Trophoblast cell (in vitro differentiated cells and primary cell): ENCODE measurements at regions not wholly inside any gene's neighbourhood (a gene's known extent, or its start where the extent isn't known, plus 50 kb on each side); places are given as distances from the start of the nearest gene placed in this dataset.

Source experiments
- DNase-seq, 2 donors: peaks; one replicate each; pipeline ENCODE4 v3.0.0-alpha.2; 2016
- H2AFZ ChIP-seq: 2 replicates; pipeline ENCODE4 v1.6.1; 2013; ENCODE audit warnings: low read length, moderate library complexity, mild to moderate bottlenecking; ENCODE audit not compliant: insufficient read depth, poor library complexity
- H2AK5ac ChIP-seq: 2 replicates; pipeline ENCODE4 v1.6.1; 2013; ENCODE audit warnings: mild to moderate bottlenecking, low read length
- H2BK120ac ChIP-seq: 2 replicates; pipeline ENCODE4 v1.6.1; 2013; ENCODE audit warnings: low read length, mild to moderate bottlenecking, moderate library complexity; ENCODE audit not compliant: insufficient read depth, poor library complexity
- H2BK12ac ChIP-seq: 2 replicates; pipeline ENCODE4 v1.6.1; 2013; ENCODE audit warnings: mild to moderate bottlenecking, low read length, moderate library complexity
- H2BK5ac ChIP-seq: 2 replicates; pipeline ENCODE4 v1.6.1; 2013; ENCODE audit warnings: low read length, low read depth, moderate library complexity, mild to moderate bottlenecking; ENCODE audit not compliant: poor library complexity
- H3K14ac ChIP-seq: 2 replicates; pipeline ENCODE4 v1.6.1; 2013; ENCODE audit warnings: mild to moderate bottlenecking, low read length
- H3K18ac ChIP-seq: 2 replicates; pipeline ENCODE4 v1.6.1; 2013; ENCODE audit warnings: mild to moderate bottlenecking, low read length
- H3K23ac ChIP-seq: 2 replicates; pipeline ENCODE4 v1.6.1; 2013; ENCODE audit warnings: low read length
- H3K27ac ChIP-seq: 2 replicates; pipeline ENCODE4 v1.5.1; 2013; ENCODE audit warnings: low read depth, mild to moderate bottlenecking, inconsistent platforms, low read length, moderate library complexity
- H3K27me3 ChIP-seq: 2 replicates; pipeline ENCODE4 v1.6.1; 2013; ENCODE audit warnings: inconsistent platforms, mild to moderate bottlenecking, low read length, moderate library complexity; ENCODE audit not compliant: insufficient read depth
- H3K36me3 ChIP-seq, 2 experiments: 1 replicate in 1 of 2; 2 replicates in 1 of 2; pipeline ENCODE4 v1.6.1; 2013; ENCODE audit warnings: low read length in 2 of 2, mild to moderate bottlenecking in 2 of 2, moderate library complexity in 1 of 2; ENCODE audit not compliant: insufficient read depth in 2 of 2, control insufficient read depth in 1 of 2
- H3K4ac ChIP-seq: 2 replicates; pipeline ENCODE4 v1.6.1; 2013; ENCODE audit warnings: low read depth, mild to moderate bottlenecking, low read length, moderate library complexity
- H3K4me1 ChIP-seq, 2 experiments: 1 replicate in 1 of 2; 2 replicates in 1 of 2; pipeline ENCODE4 v1.6.1; 2013; ENCODE audit warnings: low read length in 2 of 2, mild to moderate bottlenecking in 2 of 2, moderate library complexity in 1 of 2; ENCODE audit not compliant: insufficient read depth in 2 of 2, control insufficient read depth in 1 of 2
- H3K4me2 ChIP-seq: 2 replicates; pipeline ENCODE4 v1.6.1; 2013; ENCODE audit warnings: inconsistent platforms, mild to moderate bottlenecking, low read length, moderate library complexity
- H3K4me3 ChIP-seq: 2 replicates; pipeline ENCODE4 v1.5.1; 2013; ENCODE audit warnings: mild to moderate bottlenecking, low read depth, low read length, inconsistent platforms
- H3K79me1 ChIP-seq: one replicate; pipeline ENCODE4 v1.6.1; 2013; ENCODE audit warnings: low read length
- H3K79me2 ChIP-seq: 2 replicates; pipeline ENCODE4 v1.6.1; 2013; ENCODE audit warnings: low read length, mild to moderate bottlenecking; ENCODE audit not compliant: control insufficient read depth, insufficient read depth, poor library complexity
- H3K9ac ChIP-seq: 2 replicates; pipeline ENCODE4 v1.6.1; 2013; ENCODE audit warnings: mild to moderate bottlenecking, low read length
- H3K9me3 ChIP-seq: 2 replicates; pipeline ENCODE4 v1.6.1; 2013; ENCODE audit warnings: low read depth, mild to moderate bottlenecking, control low read depth, inconsistent platforms, low read length; ENCODE audit not compliant: insufficient read depth
- H4K12ac ChIP-seq: 2 replicates; pipeline ENCODE4 v1.6.1; 2013; ENCODE audit warnings: low read depth, mild to moderate bottlenecking, low read length, moderate library complexity
- H4K8ac ChIP-seq: 2 replicates; pipeline ENCODE4 v1.6.1; 2013; ENCODE audit warnings: low read depth, mild to moderate bottlenecking, low read length, moderate library complexity
- H4K91ac ChIP-seq: one replicate; pipeline ENCODE4 v1.6.1; 2013; ENCODE audit warnings: low read depth, mild to moderate bottlenecking, low read length, moderate library complexity
- WGBS: extraction: QIAGEN DNeasy Blood & Tissue Kit; methylation state at CpG from one replicate; pipeline ENCODE4 v1.1.7; 2013; ENCODE audit warnings: missing lambda C conversion rate; ENCODE audit not compliant: insufficient read length, insufficient coverage; ENCODE audit errors: extremely low coverage; 5-methylcytosine and 5-hydroxymethylcytosine counted together

- H2BK120ac ChIP-seq, result no peak overlapping the region
- no peak for DNase-seq
- H3K9ac ChIP-seq, result no peak overlapping the region
- peaks cover 2% of the 10 kb centered on the region for H3K79me1 ChIP-seq
- no peaks in the 10 kb centered on the region for H3K36me3 ChIP-seq
- H3K4me3 ChIP-seq, result no peak overlapping the region
- H3K4me1 ChIP-seq, result peaks cover 3 to 5% of the 10 kb centered on the region in 2 experiments
- no peaks in the 10 kb centered on the region for H3K79me2 ChIP-seq
- H4K91ac ChIP-seq, result no peak overlapping the region
- no peak overlapping the region for H2AK5ac ChIP-seq
- no peak overlapping the region for H4K12ac ChIP-seq
- H3K27ac ChIP-seq, result no peak overlapping the region
- H3K4ac ChIP-seq, result no peak overlapping the region
- H3K14ac ChIP-seq, result no peak overlapping the region
- no peak overlapping the region for H2BK5ac ChIP-seq
- H2AFZ ChIP-seq, result no peak overlapping the region
- no peak overlapping the region for H3K23ac ChIP-seq
- no peak overlapping the region for H4K8ac ChIP-seq
- no peak overlapping the region for H2BK12ac ChIP-seq
- H3K18ac ChIP-seq, result no peak overlapping the region
- H3K9me3 ChIP-seq, result no peaks in the 10 kb centered on the region
- no peak overlapping the region for H3K4me2 ChIP-seq
- WGBS, result no CpG with 5 or more reads among the region's 1 CpG
- no peaks in the 10 kb centered on the region for H3K27me3 ChIP-seq
Measured at GRCh38 chr2:173752152-173752551, 213.0 kb downstream of the SP3 start.

GRCh38 chr2:173753441-173753840, 211.7 kb downstream of the SP3 start:
- no peak for DNase-seq
- Histone ChIP-seq H4K12ac (no peak overlapping the region), H3K14ac (no peak overlapping the region), H2BK5ac (no peak overlapping the region), H3K9me3 (peaks cover 2% of the 10 kb centered on the region), H2BK12ac (no peak overlapping the region), H3K79me1 (peaks cover 2% of the 10 kb centered on the region), H3K4ac (no peak overlapping the region), H3K4me3 (no peak overlapping the region), H3K18ac (no peak overlapping the region), H3K4me2 (no peak overlapping the region), H3K27ac (no peak overlapping the region), H3K79me2 (no peaks in the 10 kb centered on the region), H3K23ac (no peak overlapping the region), H4K8ac (no peak overlapping the region), H2AFZ (no peak overlapping the region), H2AK5ac (no peak overlapping the region), H3K36me3 (no peaks in the 10 kb centered on the region), H3K9ac (no peak overlapping the region), H3K27me3 (no peaks in the 10 kb centered on the region), H3K4me1 (peaks cover 3 to 5% of the 10 kb centered on the region in 2 experiments), H4K91ac (no peak overlapping the region), H2BK120ac (no peak overlapping the region)
- WGBS, result no CpG with 5 or more reads among the region's 5 CpGs

DNA sequence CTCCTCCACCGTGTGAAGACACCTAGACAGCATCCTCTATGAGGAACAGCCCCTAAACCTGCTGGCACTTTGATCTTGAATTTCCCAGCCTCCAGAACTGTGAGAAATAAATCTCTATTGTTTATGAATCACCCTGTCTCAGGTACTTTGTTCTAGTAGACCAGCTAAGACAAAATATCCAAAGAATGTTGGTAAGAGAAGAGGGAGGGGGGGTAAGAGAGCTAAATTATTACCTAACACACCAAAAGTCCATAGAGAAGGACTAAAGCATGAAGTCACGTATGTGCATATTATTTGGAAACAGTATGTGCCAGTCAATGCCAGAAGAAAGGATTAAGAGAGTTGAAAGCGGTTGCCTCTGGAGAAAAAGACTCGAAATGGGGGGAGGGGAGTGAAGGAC, 211.0 kb downstream of the SP3 start:
- no peak overlapping the region for H3K4me2 ChIP-seq
- no peak overlapping the region for H2BK120ac ChIP-seq
- no peaks in the 10 kb centered on the region for H3K79me2 ChIP-seq
- peaks cover 2% of the 10 kb centered on the region for H3K79me1 ChIP-seq
- H2BK5ac ChIP-seq, result no peak overlapping the region
- H3K36me3 ChIP-seq, result no peaks in the 10 kb centered on the region
- no peak overlapping the region for H4K91ac ChIP-seq
- H4K12ac ChIP-seq, result no peak overlapping the region
- H3K14ac ChIP-seq, result no peak overlapping the region
- no peak overlapping the region for H3K4me3 ChIP-seq
- DNase-seq, result peak in 1 of 2 donors; percentile 6
- H3K4ac ChIP-seq, result no peak overlapping the region
- peaks cover 3 to 5% of the 10 kb centered on the region in 2 experiments for H3K4me1 ChIP-seq
- H3K18ac ChIP-seq, result no peak overlapping the region
- peaks cover 2% of the 10 kb centered on the region for H3K9me3 ChIP-seq
- no peak overlapping the region for H2AK5ac ChIP-seq
- no peak overlapping the region for H4K8ac ChIP-seq
- no CpG with 5 or more reads among the region's 4 CpGs for WGBS
- H2AFZ ChIP-seq, result no peak overlapping the region
- H3K23ac ChIP-seq, result no peak overlapping the region
- H3K27me3 ChIP-seq, result no peaks in the 10 kb centered on the region
- H2BK12ac ChIP-seq, result no peak overlapping the region
- no peak overlapping the region for H3K9ac ChIP-seq
- H3K27ac ChIP-seq, result no peak overlapping the region

- no peak overlapping the region for H3K18ac ChIP-seq
- H3K4me1 ChIP-seq, result peaks cover 3 to 5% of the 10 kb centered on the region in 2 experiments
- H3K79me2 ChIP-seq, result no peaks in the 10 kb centered on the region
- no peak overlapping the region for H2AFZ ChIP-seq
- H3K4me3 ChIP-seq, result no peak overlapping the region
- no peak overlapping the region for H2BK120ac ChIP-seq
- peaks cover 2% of the 10 kb centered on the region for H3K9me3 ChIP-seq
- H3K9ac ChIP-seq, result no peak overlapping the region
- H4K8ac ChIP-seq, result no peak overlapping the region
- no peak for DNase-seq
- no CpG with 5 or more reads among the region's 3 CpGs for WGBS
- no peak overlapping the region for H4K91ac ChIP-seq
- H3K4me2 ChIP-seq, result no peak overlapping the region
- H3K36me3 ChIP-seq, result no peaks in the 10 kb centered on the region
- H3K14ac ChIP-seq, result no peak overlapping the region
- H2AK5ac ChIP-seq, result no peak overlapping the region
- H2BK12ac ChIP-seq, result no peak overlapping the region
- H3K23ac ChIP-seq, result no peak overlapping the region
- peaks cover 2% of the 10 kb centered on the region for H3K79me1 ChIP-seq
- H4K12ac ChIP-seq, result no peak overlapping the region
- H3K4ac ChIP-seq, result no peak overlapping the region
- no peak overlapping the region for H3K27ac ChIP-seq
- H3K27me3 ChIP-seq, result no peaks in the 10 kb centered on the region
- no peak overlapping the region for H2BK5ac ChIP-seq
Measured at GRCh38 chr2:173754837-173755236, 210.3 kb downstream of the SP3 start.
